GM12878 (cell line): ENCODE measurements at regions not wholly inside any gene's neighbourhood (a gene's known extent, or its start where the extent isn't known, plus 50 kb on each side); places are given as distances from the start of the nearest gene placed in this dataset.

Experiments
- IRF4 ChIP-seq: IDR thresholded peaks from 2 replicates; pipeline ENCODE4 v1.6.1; 2011; ENCODE audit warnings: low read depth, low read length
- ZBTB40 ChIP-seq: fragments of 450-650 bp; IDR thresholded peaks from 2 replicates; pipeline ENCODE4 v1.6.1; 2016; ENCODE audit warnings: mild to moderate bottlenecking, moderate library complexity, borderline replicate concordance
- ZNF592 ChIP-seq: fragments of 450-650 bp; IDR thresholded peaks from 2 replicates; pipeline ENCODE4 v1.6.1; 2017; ENCODE audit warnings: mild to moderate bottlenecking, moderate library complexity

- TF ChIP-seq ZBTB40 (no peak), IRF4 (no peak), ZNF592 (no peak)
- TF ChIP-seq, all 136 proteins: peak for 0
These were observed 285.7 kb upstream of the RGS6 start (continued) for GRCh38 chr14:71646518-71646917.
